ENCODE measurements at regions not wholly inside any gene's neighbourhood (a gene's known extent, or its start where the extent isn't known, plus 50 kb on each side); places are given as distances from the start of the nearest gene placed in this dataset.

DNA sequence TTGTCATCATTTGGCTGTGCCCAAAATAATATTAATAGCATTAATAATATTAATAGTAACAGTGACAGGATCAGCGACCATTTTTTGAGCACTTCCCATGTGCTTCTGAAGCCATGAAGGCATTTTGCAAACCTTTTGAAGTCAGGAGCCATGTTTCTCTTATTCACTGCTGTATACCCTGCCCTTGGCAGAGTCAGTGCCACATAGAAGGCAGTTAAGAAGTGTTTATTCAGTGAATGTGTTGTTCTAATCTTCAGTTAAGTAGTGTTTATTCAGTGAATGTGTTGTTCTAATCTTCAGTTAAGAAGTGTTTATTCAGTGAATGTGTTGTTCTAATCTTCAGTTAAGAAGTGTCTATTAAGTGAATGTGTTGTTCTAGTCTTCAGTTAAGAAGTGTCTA, 319.7 kb upstream of the NAV3 start:
- H3K4me3 Mint-ChIP-seq, result no peak overlapping the region
- CTCF ChIA-PET, result no interaction called here

DNA sequence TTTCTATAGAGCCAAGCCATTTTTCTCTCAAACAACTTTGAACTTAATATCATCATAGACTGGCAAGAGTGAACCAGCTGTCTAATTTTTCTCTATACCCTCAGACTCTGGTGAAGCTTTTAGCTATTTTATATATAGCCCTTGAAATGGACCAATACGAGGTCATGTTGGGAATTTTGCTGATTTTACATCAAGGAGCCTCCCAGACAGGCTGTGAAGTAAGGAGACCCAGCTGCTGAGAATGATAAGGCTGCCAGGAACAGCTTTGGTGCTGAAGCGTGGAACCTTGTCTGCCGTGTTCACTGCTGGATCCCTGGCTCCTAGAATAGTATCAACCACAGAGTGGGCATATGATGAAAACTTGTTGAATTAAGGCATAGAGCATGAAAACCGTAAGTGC, 326.2 kb upstream of the NAV3 start:
- Histone ChIP-seq H3K79me2 (ENCODE audit: control insufficient read depth, insufficient read depth, low read length) (no peaks in the 10 kb centered on the region), H3K4me2 (replicated peaks; ENCODE audit: low read depth, low read length, poor library complexity, severe bottlenecking) (no peak overlapping the region), H4K20me1 (ENCODE audit: control insufficient read depth, insufficient read depth, low read length, poor library complexity, severe bottlenecking) (no peaks in the 10 kb centered on the region), H3K4me1 (ENCODE audit: control insufficient read depth in 2 of 2, insufficient read depth in 2 of 2, low read length in 2 of 2) (no peaks in the 10 kb centered on the region), H3K36me3 (replicated peaks in 1 of 2; ENCODE audit: control extremely low read depth in 1 of 2, control insufficient read depth in 1 of 2, extremely low read depth in 1 of 2, insufficient read depth in 2 of 2, low read length in 1 of 2) (no peaks in the 10 kb centered on the region), H3K9me3 (ENCODE audit: control extremely low read depth in 1 of 3, control insufficient read depth in 2 of 3, insufficient read depth in 1 of 3, low read length in 2 of 3) (no peaks in the 10 kb centered on the region), H3K27ac (ENCODE audit: low read length in 2 of 2) (no peak overlapping the region), H2AFZ (ENCODE audit: insufficient read depth, low read depth, low read length, poor library complexity, severe bottlenecking) (no peak overlapping the region), H3K27me3 (replicated peaks in 1 of 4; ENCODE audit: control extremely low read depth in 1 of 4, control insufficient read depth in 3 of 4, insufficient read depth in 4 of 4, low read length in 3 of 4) (no peaks in the 10 kb centered on the region), H3K9ac (ENCODE audit: low read length) (no peak overlapping the region), H3K4me3 (ENCODE audit: control extremely low read depth in 1 of 5, extremely low read depth in 1 of 5, insufficient read depth in 1 of 5, low read depth in 2 of 5, low read length in 4 of 5) (no peak overlapping the region)
- Mint-ChIP-seq H3K4me3 (no peak overlapping the region), H3K4me1 (no peaks in the 10 kb centered on the region), H3K9me3 (ENCODE audit: insufficient read depth) (no peaks in the 10 kb centered on the region), H3K27ac (no peak overlapping the region), H3K27me3 (no peaks in the 10 kb centered on the region)
- ATAC-seq (ENCODE audit: low read depth), result no peak
- TF ChIP-seq EZH2 (IDR thresholded peaks at IDR 0.05; ENCODE audit: borderline replicate concordance, insufficient read depth, low read depth, low read length, poor library complexity, severe bottlenecking), result no peak
- TF ChIP-seq, protein P1, sequence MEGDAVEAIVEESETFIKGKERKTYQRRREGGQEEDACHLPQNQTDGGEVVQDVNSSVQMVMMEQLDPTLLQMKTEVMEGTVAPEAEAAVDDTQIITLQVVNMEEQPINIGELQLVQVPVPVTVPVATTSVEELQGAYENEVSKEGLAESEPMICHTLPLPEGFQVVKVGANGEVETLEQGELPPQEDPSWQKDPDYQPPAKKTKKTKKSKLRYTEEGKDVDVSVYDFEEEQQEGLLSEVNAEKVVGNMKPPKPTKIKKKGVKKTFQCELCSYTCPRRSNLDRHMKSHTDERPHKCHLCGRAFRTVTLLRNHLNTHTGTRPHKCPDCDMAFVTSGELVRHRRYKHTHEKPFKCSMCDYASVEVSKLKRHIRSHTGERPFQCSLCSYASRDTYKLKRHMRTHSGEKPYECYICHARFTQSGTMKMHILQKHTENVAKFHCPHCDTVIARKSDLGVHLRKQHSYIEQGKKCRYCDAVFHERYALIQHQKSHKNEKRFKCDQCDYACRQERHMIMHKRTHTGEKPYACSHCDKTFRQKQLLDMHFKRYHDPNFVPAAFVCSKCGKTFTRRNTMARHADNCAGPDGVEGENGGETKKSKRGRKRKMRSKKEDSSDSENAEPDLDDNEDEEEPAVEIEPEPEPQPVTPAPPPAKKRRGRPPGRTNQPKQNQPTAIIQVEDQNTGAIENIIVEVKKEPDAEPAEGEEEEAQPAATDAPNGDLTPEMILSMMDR (IDR thresholded peaks at IDR 0.05), result no peak
- POLR2A ChIA-PET, result no interaction called here
- CTCF ChIA-PET, result no interaction called here
- intact Hi-C loops (cut with micrococcal nuclease), result no loop called here
- DNase-seq, result no peak
- WGBS (ENCODE audit: insufficient coverage), result no CpG with 5 or more reads among the region's 4 CpGs

More for the DNA sequence above, 319.7 kb upstream of the NAV3 start:
- no peak for TF ChIP-seq EZH2 (IDR thresholded peaks at IDR 0.05; ENCODE audit: borderline replicate concordance, insufficient read depth, low read depth, low read length, poor library complexity, severe bottlenecking)
- TF ChIP-seq, protein P1 (IDR thresholded peaks at IDR 0.05), result no peak
- H3K9me3 Mint-ChIP-seq (ENCODE audit: insufficient read depth), result no peaks in the 10 kb centered on the region
- intact Hi-C loops (cut with micrococcal nuclease), result no loop called here
- Histone ChIP-seq H3K36me3 (replicated peaks in 1 of 2; ENCODE audit: control extremely low read depth in 1 of 2, control insufficient read depth in 1 of 2, extremely low read depth in 1 of 2, insufficient read depth in 2 of 2, low read length in 1 of 2) (no peaks in the 10 kb centered on the region), H3K9me3 (ENCODE audit: control extremely low read depth in 1 of 3, control insufficient read depth in 2 of 3, insufficient read depth in 1 of 3, low read length in 2 of 3) (no peaks in the 10 kb centered on the region), H3K27ac (ENCODE audit: low read length in 2 of 2) (no peak overlapping the region), H3K4me3 (ENCODE audit: control extremely low read depth in 1 of 5, extremely low read depth in 1 of 5, insufficient read depth in 1 of 5, low read depth in 2 of 5, low read length in 4 of 5) (no peak overlapping the region), H4K20me1 (ENCODE audit: control insufficient read depth, insufficient read depth, low read length, poor library complexity, severe bottlenecking) (no peaks in the 10 kb centered on the region), H3K79me2 (ENCODE audit: control insufficient read depth, insufficient read depth, low read length) (no peaks in the 10 kb centered on the region), H3K27me3 (replicated peaks in 1 of 4; ENCODE audit: control extremely low read depth in 1 of 4, control insufficient read depth in 3 of 4, insufficient read depth in 4 of 4, low read length in 3 of 4) (no peaks in the 10 kb centered on the region), H3K9ac (ENCODE audit: low read length) (no peak overlapping the region), H3K4me2 (replicated peaks; ENCODE audit: low read depth, low read length, poor library complexity, severe bottlenecking) (no peak overlapping the region), H2AFZ (ENCODE audit: insufficient read depth, low read depth, low read length, poor library complexity, severe bottlenecking) (no peak overlapping the region), H3K4me1 (ENCODE audit: control insufficient read depth in 2 of 2, insufficient read depth in 2 of 2, low read length in 2 of 2) (no peaks in the 10 kb centered on the region)
- ATAC-seq (ENCODE audit: low read depth) (no peak), DNase-seq (no peak)
- no peaks in the 10 kb centered on the region for H3K4me1 Mint-ChIP-seq
- H3K27ac Mint-ChIP-seq, result no peak overlapping the region
- WGBS (ENCODE audit: insufficient coverage), result no CpG with 5 or more reads among the region's 1 CpG
- no peaks in the 10 kb centered on the region for H3K27me3 Mint-ChIP-seq
- POLR2A ChIA-PET, result no interaction called here
